GM12875 (cell line): ENCODE measurements at regions not wholly inside any gene's neighbourhood (a gene's known extent, or its start where the extent isn't known, plus 50 kb on each side); places are given as distances from the start of the nearest gene placed in this dataset.

Experiments used
- H3K4me3 ChIP-seq: one replicate; pipeline ENCODE4 v1.5.1; 2011; ENCODE audit warnings: low read depth, low read length, control low read depth
- CTCF ChIP-seq: IDR thresholded peaks from 2 replicates; pipeline ENCODE4 v1.5.1; 2011; ENCODE audit warnings: low read depth, mild to moderate bottlenecking, control low read depth, inconsistent platforms, low read length, moderate library complexity, borderline replicate concordance; ENCODE audit not compliant: insufficient read depth

- TF ChIP-seq CTCF: no peak
- H3K4me3 ChIP-seq: no peak overlapping the region
These were observed 149.9 kb upstream of the GPR26 start for GRCh38 chr10:123516291-123516690.

- H3K4me3 ChIP-seq: no peak overlapping the region
- TF ChIP-seq CTCF: no peak
These were observed 148.7 kb upstream of the GPR26 start for GRCh38 chr10:123517426-123517825.

GRCh38 chr10:123517901-123518300, 148.3 kb upstream of the GPR26 start:
- H3K4me3 ChIP-seq: no peak overlapping the region

GRCh38 chr10:123518765-123519164, 147.4 kb upstream of the GPR26 start:
- TF ChIP-seq CTCF: no peak
- H3K4me3 ChIP-seq: no peak overlapping the region

More at GRCh38 chr10:123517901-123518300, 148.3 kb upstream of the GPR26 start:
- no peak for TF ChIP-seq CTCF

- TF ChIP-seq CTCF: no peak
These were observed 146.3 kb upstream of the GPR26 start for GRCh38 chr10:123519861-123520260.

GRCh38 chr10:123521076-123521475, 145.1 kb upstream of the GPR26 start:
- H3K4me3 ChIP-seq: no peak overlapping the region
- TF ChIP-seq CTCF: no peak

More at GRCh38 chr10:123519861-123520260, 146.3 kb upstream of the GPR26 start:
- no peak overlapping the region for H3K4me3 ChIP-seq

- TF ChIP-seq CTCF: no peak
- no peak overlapping the region for H3K4me3 ChIP-seq
These were observed 144.6 kb upstream of the GPR26 start for GRCh38 chr10:123521556-123521955.
